Vagina (tissue), 2 donors: ENCODE measurements at regions not wholly inside any gene's neighbourhood (a gene's known extent, or its start where the extent isn't known, plus 50 kb on each side); places are given as distances from the start of the nearest gene placed in this dataset.

Source experiments
- POLR2A ChIP-seq, 2 donors: fragments of 450-650 bp; IDR thresholded peaks; one replicate each; pipeline ENCODE4 v1.6.1; 2017; ENCODE audit warnings: antibody characterized with exemption in 2 of 2, mild to moderate bottlenecking in 2 of 2, moderate library complexity in 2 of 2
- TF ChIP-seq, protein P1 (sequence below), 3 experiments: fragments of 450-650 bp in 2 of 3; fragments of 200-600 bp in 1 of 3; sonication (generic) in 1 of 3; IDR thresholded peaks; one replicate each; pipeline ENCODE4 v1.5.1; 2017 to 2019; ENCODE audit warnings: antibody characterized with exemption in 3 of 3, mild to moderate bottlenecking in 2 of 3, moderate library complexity in 2 of 3

DNA sequence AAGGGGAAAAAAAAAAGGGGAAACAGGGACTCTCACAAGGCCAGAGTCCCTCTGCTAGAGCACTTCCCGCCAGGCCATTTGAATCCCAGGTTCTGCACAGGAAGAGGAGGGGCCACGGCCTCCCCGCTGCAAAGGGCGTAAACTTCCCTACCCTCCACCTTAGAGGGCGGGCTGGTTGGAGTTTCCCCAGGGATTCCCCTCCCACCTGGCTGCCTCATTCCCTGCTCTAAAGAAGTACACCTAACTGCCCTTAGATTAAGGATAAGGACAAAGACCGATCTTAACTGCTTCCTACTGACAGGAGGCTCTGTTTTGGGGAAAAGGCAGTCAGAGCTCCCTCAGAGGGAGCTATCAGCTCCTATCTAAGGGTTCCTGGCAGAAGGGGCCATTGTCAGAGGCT, 102.0 kb upstream of the ARMC3 start:
- TF ChIP-seq, protein P1, sequence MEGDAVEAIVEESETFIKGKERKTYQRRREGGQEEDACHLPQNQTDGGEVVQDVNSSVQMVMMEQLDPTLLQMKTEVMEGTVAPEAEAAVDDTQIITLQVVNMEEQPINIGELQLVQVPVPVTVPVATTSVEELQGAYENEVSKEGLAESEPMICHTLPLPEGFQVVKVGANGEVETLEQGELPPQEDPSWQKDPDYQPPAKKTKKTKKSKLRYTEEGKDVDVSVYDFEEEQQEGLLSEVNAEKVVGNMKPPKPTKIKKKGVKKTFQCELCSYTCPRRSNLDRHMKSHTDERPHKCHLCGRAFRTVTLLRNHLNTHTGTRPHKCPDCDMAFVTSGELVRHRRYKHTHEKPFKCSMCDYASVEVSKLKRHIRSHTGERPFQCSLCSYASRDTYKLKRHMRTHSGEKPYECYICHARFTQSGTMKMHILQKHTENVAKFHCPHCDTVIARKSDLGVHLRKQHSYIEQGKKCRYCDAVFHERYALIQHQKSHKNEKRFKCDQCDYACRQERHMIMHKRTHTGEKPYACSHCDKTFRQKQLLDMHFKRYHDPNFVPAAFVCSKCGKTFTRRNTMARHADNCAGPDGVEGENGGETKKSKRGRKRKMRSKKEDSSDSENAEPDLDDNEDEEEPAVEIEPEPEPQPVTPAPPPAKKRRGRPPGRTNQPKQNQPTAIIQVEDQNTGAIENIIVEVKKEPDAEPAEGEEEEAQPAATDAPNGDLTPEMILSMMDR (IDR thresholded peaks at IDR 0.05), result no peak
- TF ChIP-seq POLR2A (IDR thresholded peaks at IDR 0.05), result no peak
